ENCODE measurements at regions not wholly inside any gene's neighbourhood (a gene's known extent, or its start where the extent isn't known, plus 50 kb on each side); places are given as distances from the start of the nearest gene placed in this dataset.

GRCh38 chr17:36868777-36869176 is 68.5 kb upstream of the LHX1 start:
- 54 to 62% methylated on average over 10 of the region's 10 CpGs for WGBS, 2 donors
- Histone ChIP-seq H3K36me3 (no peaks in the 10 kb centered on the region), H3K4me3 (no peak overlapping the region), H3K27ac (no peak overlapping the region), H3K4me1 (no peaks in the 10 kb centered on the region), H3K27me3 (peaks cover 0 to 6% of the 10 kb centered on the region in 2 donors), H3K9me3 (peaks cover 0 to 9% (median 0%) of the 10 kb centered on the region in 4 donors)
- TF ChIP-seq EP300 (IDR thresholded peaks at IDR 0.05): no peak
- no peak for DNase-seq (ENCODE audit: low spot score in 2 of 2)

GRCh38 chr17:36869441-36869840 is 67.8 kb upstream of the LHX1 start:
- Histone ChIP-seq H3K27ac (no peak overlapping the region), H3K36me3 (no peaks in the 10 kb centered on the region), H3K4me3 (no peak overlapping the region), H3K4me1 (no peaks in the 10 kb centered on the region), H3K27me3 (peaks cover 0 to 6% of the 10 kb centered on the region in 2 donors), H3K9me3 (peaks cover 0 to 9% (median 0%) of the 10 kb centered on the region in 4 donors)
- TF ChIP-seq CTCF (IDR thresholded peaks at IDR 0.05) (no peak), EP300 (IDR thresholded peaks at IDR 0.05) (no peak), POLR2A (IDR thresholded peaks at IDR 0.05) (no peak)
- WGBS, 2 donors: 76 to 82% methylated on average over 6 to 8 of the region's 8 CpGs
- DNase-seq (ENCODE audit: low spot score in 2 of 2): no peak

- no peak for DNase-seq (ENCODE audit: low spot score in 2 of 2)
- H3K9me3 ChIP-seq: peaks cover 0 to 9% (median 0%) of the 10 kb centered on the region in 4 donors
- no peaks in the 10 kb centered on the region for H3K36me3 ChIP-seq
- H3K27ac ChIP-seq: no peak overlapping the region
- TF ChIP-seq EP300 (IDR thresholded peaks at IDR 0.05) (no peak), POLR2A (IDR thresholded peaks at IDR 0.05) (no peak), CTCF (IDR thresholded peaks at IDR 0.05) (no peak)
- peaks cover 0 to 6% of the 10 kb centered on the region in 2 donors for H3K27me3 ChIP-seq
- H3K4me1 ChIP-seq: no peaks in the 10 kb centered on the region
- no peak overlapping the region for H3K4me3 ChIP-seq
- 65% methylated on average over 18 of the region's 18 CpGs for WGBS, 2 donors
Measured at GRCh38 chr17:36869856-36870719, 67.2 kb upstream of the LHX1 start.

- DNase-seq (ENCODE audit: low spot score in 2 of 2): no peak
- TF ChIP-seq CTCF (IDR thresholded peaks at IDR 0.05) (no peak), POLR2A (IDR thresholded peaks at IDR 0.05) (no peak), EP300 (IDR thresholded peaks at IDR 0.05) (no peak)
- no peaks in the 10 kb centered on the region for H3K36me3 ChIP-seq
- H3K27ac ChIP-seq: no peak overlapping the region
- peaks cover 0 to 9% (median 0%) of the 10 kb centered on the region in 4 donors for H3K9me3 ChIP-seq
- H3K4me1 ChIP-seq: no peaks in the 10 kb centered on the region
- H3K4me3 ChIP-seq: no peak overlapping the region
- WGBS, 2 donors: 57 to 67% methylated on average over 1 of the region's 1 CpG
- peaks cover 0 to 6% of the 10 kb centered on the region in 2 donors for H3K27me3 ChIP-seq
Measured at GRCh38 chr17:36870720-36870999, 66.6 kb upstream of the LHX1 start.

GRCh38 chr17:36875698-36876293 is 61.5 kb upstream of the LHX1 start:
- no peak overlapping the region for H3K27ac ChIP-seq
- WGBS, 2 donors: 77 to 85% methylated on average over 10 of the region's 10 CpGs
- H3K36me3 ChIP-seq: no peaks in the 10 kb centered on the region
- no peaks in the 10 kb centered on the region for H3K4me1 ChIP-seq
- no peak for DNase-seq (ENCODE audit: low spot score in 2 of 2)
- H3K9me3 ChIP-seq: peaks cover 0 to 13% (median 0%) of the 10 kb centered on the region in 4 donors
- TF ChIP-seq CTCF (IDR thresholded peaks at IDR 0.05): no peak
- H3K4me3 ChIP-seq: no peak overlapping the region
- H3K27me3 ChIP-seq: peaks cover 0 to 6% of the 10 kb centered on the region in 2 donors

Data from tibial nerve (tissue), 4 donors.